ENCODE measurements at regions not wholly inside any gene's neighbourhood (a gene's known extent, or its start where the extent isn't known, plus 50 kb on each side); places are given as distances from the start of the nearest gene placed in this dataset.

DNA sequence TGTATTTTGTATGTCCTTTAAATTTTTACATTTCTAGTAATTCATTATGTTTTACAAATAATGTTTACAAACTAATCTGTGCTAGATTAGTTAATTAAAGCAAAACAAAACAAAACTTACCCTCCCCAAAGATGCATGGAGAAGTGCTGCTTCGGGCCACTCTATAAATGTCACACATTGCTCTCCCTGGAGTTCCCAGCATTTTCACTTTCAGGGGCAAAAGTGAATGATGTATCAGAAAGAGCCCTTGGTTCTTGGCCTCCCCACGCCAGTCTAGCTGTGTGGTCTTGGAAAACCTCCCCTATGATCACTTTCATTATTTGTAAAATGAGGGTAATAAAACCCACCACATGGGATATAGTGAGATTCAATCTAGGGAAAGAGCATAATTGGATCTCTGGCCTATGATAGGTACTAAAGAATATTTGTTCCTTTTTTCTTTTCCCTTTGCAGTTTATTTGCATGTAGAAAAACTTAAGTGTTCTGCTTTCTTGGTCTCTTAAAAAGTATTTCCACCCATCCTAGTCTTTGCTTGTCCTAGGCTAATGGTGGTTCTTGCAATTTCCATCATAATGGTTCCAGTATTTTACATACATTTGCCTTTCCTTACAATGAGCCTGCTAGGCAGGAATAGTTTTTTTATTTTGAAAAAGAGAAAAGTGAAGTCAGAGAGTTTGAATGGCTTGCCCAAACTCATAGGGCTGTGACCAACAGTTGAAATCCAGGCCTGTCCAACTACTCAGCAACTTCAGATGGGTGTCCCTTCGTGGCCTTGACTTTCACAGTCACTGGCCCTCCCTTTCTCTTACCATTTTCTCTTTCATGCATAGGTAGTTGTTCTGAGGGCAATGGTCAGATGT is 184.5 kb upstream of the KLF4 start:
- TF ChIP-seq, protein P1, sequence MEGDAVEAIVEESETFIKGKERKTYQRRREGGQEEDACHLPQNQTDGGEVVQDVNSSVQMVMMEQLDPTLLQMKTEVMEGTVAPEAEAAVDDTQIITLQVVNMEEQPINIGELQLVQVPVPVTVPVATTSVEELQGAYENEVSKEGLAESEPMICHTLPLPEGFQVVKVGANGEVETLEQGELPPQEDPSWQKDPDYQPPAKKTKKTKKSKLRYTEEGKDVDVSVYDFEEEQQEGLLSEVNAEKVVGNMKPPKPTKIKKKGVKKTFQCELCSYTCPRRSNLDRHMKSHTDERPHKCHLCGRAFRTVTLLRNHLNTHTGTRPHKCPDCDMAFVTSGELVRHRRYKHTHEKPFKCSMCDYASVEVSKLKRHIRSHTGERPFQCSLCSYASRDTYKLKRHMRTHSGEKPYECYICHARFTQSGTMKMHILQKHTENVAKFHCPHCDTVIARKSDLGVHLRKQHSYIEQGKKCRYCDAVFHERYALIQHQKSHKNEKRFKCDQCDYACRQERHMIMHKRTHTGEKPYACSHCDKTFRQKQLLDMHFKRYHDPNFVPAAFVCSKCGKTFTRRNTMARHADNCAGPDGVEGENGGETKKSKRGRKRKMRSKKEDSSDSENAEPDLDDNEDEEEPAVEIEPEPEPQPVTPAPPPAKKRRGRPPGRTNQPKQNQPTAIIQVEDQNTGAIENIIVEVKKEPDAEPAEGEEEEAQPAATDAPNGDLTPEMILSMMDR (IDR thresholded peaks at IDR 0.05), result no peak
- no peak for TF ChIP-seq POLR2AphosphoS5 (IDR thresholded peaks at IDR 0.05)

All from transverse colon (tissue), 4 donors.